ENCODE measurements at regions not wholly inside any gene's neighbourhood (a gene's known extent, or its start where the extent isn't known, plus 50 kb on each side); places are given as distances from the start of the nearest gene placed in this dataset.

DNA sequence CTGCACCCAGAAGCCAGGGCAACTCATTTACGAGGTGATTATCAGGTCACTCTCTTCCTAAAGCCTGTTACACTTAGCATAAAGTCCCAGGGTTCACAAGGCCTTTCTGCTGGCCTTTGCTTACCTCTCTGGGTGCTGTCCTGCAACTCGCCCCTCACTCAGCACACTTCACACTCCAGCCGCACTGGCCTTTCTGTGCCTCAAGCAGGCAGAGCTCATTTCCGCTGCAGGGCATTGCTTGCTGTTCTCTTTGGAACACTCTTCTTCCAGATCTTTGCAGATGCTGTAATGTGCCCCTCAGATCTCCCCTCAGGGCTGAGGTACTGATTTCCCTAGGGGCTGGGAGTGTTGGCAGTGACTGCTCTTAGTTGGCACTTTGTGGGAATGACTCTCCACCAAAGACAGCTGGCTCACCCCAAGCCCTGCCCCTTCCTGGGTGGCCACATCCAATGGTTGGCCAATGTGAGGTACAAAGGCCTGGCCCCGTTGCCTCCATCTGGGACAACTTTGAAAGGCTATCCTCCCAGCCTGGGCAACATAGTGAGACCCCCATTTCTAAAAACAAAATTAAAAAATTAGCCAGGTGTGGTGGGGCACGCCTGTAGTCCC, 50.8 kb upstream of the SSBP3 start:
- TF ChIP-seq, protein P1, sequence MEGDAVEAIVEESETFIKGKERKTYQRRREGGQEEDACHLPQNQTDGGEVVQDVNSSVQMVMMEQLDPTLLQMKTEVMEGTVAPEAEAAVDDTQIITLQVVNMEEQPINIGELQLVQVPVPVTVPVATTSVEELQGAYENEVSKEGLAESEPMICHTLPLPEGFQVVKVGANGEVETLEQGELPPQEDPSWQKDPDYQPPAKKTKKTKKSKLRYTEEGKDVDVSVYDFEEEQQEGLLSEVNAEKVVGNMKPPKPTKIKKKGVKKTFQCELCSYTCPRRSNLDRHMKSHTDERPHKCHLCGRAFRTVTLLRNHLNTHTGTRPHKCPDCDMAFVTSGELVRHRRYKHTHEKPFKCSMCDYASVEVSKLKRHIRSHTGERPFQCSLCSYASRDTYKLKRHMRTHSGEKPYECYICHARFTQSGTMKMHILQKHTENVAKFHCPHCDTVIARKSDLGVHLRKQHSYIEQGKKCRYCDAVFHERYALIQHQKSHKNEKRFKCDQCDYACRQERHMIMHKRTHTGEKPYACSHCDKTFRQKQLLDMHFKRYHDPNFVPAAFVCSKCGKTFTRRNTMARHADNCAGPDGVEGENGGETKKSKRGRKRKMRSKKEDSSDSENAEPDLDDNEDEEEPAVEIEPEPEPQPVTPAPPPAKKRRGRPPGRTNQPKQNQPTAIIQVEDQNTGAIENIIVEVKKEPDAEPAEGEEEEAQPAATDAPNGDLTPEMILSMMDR (conservative IDR thresholded peaks at IDR 0.05), result no peak
- H3K27ac ChIP-seq, result no peak overlapping the region

- TF ChIP-seq, protein P1 (conservative IDR thresholded peaks at IDR 0.05), result no peak
- no peak overlapping the region for H3K27ac ChIP-seq
These were observed 50.2 kb upstream of the SSBP3 start for GRCh38 chr1:54456361-54456760.

All from VCaP (cell line).